Natural killer cell (primary cell): ENCODE measurements at regions not wholly inside any gene's neighbourhood (a gene's known extent, or its start where the extent isn't known, plus 50 kb on each side); places are given as distances from the start of the nearest gene placed in this dataset.

ENCODE experiments used
- ATAC-seq, 3 donors: fragments of 150-1000 bp in 2 of 3; fragments of 200-7000 bp in 1 of 3; cut with Tn5 transposase; 1 replicate in 1 of 3; 2 replicates in 2 of 3; pipeline ENCODE4 v1.10.0; 2021; ENCODE audit warnings: mild to moderate bottlenecking in 2 of 3, moderate library complexity in 2 of 3
- DNase-seq, 2 donors: peaks; one replicate each; pipeline versions ENCODE4 v3.0.0 to v3.0.0-alpha.2; 2013 to 2021; ENCODE audit warnings: mixed read lengths in 1 of 2
- H3K27ac ChIP-seq: one replicate; pipeline ENCODE4 v1.5.1; 2013; ENCODE audit warnings: mild to moderate bottlenecking, low read length
- H3K27me3 ChIP-seq: one replicate; pipeline ENCODE4 v1.6.1; 2013; ENCODE audit warnings: low read length; ENCODE audit not compliant: control insufficient read depth, insufficient read depth
- H3K36me3 ChIP-seq: one replicate; pipeline ENCODE4 v1.6.1; 2013; ENCODE audit warnings: low read length; ENCODE audit not compliant: control insufficient read depth, insufficient read depth
- H3K4me1 ChIP-seq: one replicate; pipeline ENCODE4 v1.6.1; 2013; ENCODE audit warnings: low read length; ENCODE audit not compliant: control insufficient read depth, insufficient read depth
- H3K4me3 ChIP-seq: one replicate; pipeline ENCODE4 v1.5.1; 2013; ENCODE audit warnings: low read length
- H3K9me3 ChIP-seq: one replicate; pipeline ENCODE4 v1.6.1; 2013; ENCODE audit warnings: low read length; ENCODE audit not compliant: control insufficient read depth, insufficient read depth
- H3K27ac Mint-ChIP-seq, 2 donors: one replicate each; pipeline ENCODE4 v1.8.0; 2022; ENCODE audit warnings: mild to moderate bottlenecking in 2 of 2, mixed read lengths in 2 of 2, moderate library complexity in 1 of 2
- H3K27me3 Mint-ChIP-seq, 2 donors: one replicate each; pipeline ENCODE4 v1.8.0; 2022; ENCODE audit warnings: low read depth in 2 of 2, mixed read lengths in 2 of 2
- H3K36me3 Mint-ChIP-seq: one replicate; pipeline ENCODE4 v1.8.0; 2022; ENCODE audit warnings: mixed read lengths
- H3K4me1 Mint-ChIP-seq, 2 donors: one replicate each; pipeline ENCODE4 v1.8.0; 2022; ENCODE audit warnings: mixed read lengths in 2 of 2
- H3K4me3 Mint-ChIP-seq: one replicate; pipeline ENCODE4 v1.8.0; 2022; ENCODE audit warnings: mild to moderate bottlenecking, moderate library complexity, mixed read lengths
- H3K9me3 Mint-ChIP-seq, 2 donors: one replicate each; pipeline ENCODE4 v1.8.0; 2022; ENCODE audit warnings: mixed read lengths in 2 of 2
- WGBS: methylation state at CpG from one replicate; pipeline ENCODE4 v1.1.7; 2013; ENCODE audit warnings: missing lambda C conversion rate; ENCODE audit not compliant: insufficient coverage; 5-methylcytosine and 5-hydroxymethylcytosine counted together
- intact Hi-C: fragments of 100-400 bp; cut with micrococcal nuclease; formaldehyde crosslinking; loops from one replicate; pipeline ENCODE4 v1.14.2; 2022
- TF ChIP-seq, protein P1 (sequence below): fragments of 200-600 bp; IDR thresholded peaks from one replicate; pipeline ENCODE4 v1.8.0; 2022; ENCODE audit warnings: antibody characterized with exemption

DNA sequence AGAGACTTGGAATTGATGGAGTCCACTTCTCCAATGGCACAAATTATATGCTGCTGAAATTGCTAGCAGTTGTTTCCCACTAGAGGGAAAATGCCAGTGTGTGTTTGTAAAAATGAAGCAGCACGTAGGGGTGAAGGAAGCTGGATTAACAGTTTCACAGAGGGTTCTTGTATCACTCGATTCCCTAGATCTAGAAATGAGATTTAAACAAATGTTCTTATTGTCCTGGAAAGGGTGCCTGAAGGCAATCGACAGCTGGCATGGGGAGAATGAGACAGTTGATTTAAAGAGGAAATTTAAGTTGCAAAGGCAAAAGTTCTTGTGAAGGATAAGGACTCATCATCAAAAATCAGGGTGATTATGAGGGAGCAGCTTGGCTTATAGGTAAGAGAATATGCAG, 234.8 kb upstream of the ARPP21 start:
- Histone ChIP-seq H3K9me3 (no peaks in the 10 kb centered on the region), H3K27ac (no peak overlapping the region), H3K27me3 (no peaks in the 10 kb centered on the region), H3K4me3 (no peak overlapping the region), H3K36me3 (no peaks in the 10 kb centered on the region), H3K4me1 (no peaks in the 10 kb centered on the region)
- H3K4me1 Mint-ChIP-seq, result no peaks in the 10 kb centered on the region
- H3K4me3 Mint-ChIP-seq, result no peak overlapping the region
- H3K36me3 Mint-ChIP-seq, result no peaks in the 10 kb centered on the region
- intact Hi-C loops, result no loop called here
- no peak for ATAC-seq
- peaks cover 20 to 22% of the 10 kb centered on the region in 2 donors for H3K9me3 Mint-ChIP-seq
- TF ChIP-seq, protein P1, sequence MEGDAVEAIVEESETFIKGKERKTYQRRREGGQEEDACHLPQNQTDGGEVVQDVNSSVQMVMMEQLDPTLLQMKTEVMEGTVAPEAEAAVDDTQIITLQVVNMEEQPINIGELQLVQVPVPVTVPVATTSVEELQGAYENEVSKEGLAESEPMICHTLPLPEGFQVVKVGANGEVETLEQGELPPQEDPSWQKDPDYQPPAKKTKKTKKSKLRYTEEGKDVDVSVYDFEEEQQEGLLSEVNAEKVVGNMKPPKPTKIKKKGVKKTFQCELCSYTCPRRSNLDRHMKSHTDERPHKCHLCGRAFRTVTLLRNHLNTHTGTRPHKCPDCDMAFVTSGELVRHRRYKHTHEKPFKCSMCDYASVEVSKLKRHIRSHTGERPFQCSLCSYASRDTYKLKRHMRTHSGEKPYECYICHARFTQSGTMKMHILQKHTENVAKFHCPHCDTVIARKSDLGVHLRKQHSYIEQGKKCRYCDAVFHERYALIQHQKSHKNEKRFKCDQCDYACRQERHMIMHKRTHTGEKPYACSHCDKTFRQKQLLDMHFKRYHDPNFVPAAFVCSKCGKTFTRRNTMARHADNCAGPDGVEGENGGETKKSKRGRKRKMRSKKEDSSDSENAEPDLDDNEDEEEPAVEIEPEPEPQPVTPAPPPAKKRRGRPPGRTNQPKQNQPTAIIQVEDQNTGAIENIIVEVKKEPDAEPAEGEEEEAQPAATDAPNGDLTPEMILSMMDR, result no peak
- no peak overlapping the region for H3K27ac Mint-ChIP-seq
- H3K27me3 Mint-ChIP-seq, result no peaks in the 10 kb centered on the region
- no peak for DNase-seq
- WGBS, result 78% methylated on average over 3 of the region's 3 CpGs

DNA sequence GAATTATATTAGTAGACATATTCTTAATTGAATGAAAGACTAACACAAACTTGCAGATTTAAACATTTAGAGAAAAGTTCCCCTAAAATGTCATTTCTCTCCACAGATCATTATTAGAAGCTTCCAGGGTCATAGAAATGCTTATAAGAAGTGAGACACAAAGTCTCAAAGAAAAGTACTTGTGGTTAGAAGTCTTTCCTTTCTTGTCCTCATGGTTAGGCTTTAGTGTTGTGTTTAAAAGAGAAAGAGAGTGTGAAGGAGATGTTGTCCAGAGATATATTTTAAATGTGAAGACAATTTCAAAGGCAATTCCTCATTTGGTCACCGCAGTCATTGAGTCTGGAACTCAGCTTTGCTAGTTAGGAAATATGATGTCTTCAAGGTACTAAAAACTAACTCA, 230.4 kb upstream of the ARPP21 start:
- H3K4me1 Mint-ChIP-seq, result no peaks in the 10 kb centered on the region
- H3K9me3 ChIP-seq, result no peaks in the 10 kb centered on the region
- H3K27ac Mint-ChIP-seq, result no peak overlapping the region
- ATAC-seq (no peak), DNase-seq (no peak)
- no peak overlapping the region for H3K27ac ChIP-seq
- H3K4me3 ChIP-seq, result no peak overlapping the region
- no peaks in the 10 kb centered on the region for H3K27me3 ChIP-seq
- peaks cover 20 to 22% of the 10 kb centered on the region in 2 donors for H3K9me3 Mint-ChIP-seq
- WGBS, result 92% methylated on average over 1 of the region's 1 CpG
- H3K4me1 ChIP-seq, result no peaks in the 10 kb centered on the region
- no peaks in the 10 kb centered on the region for H3K36me3 ChIP-seq
- intact Hi-C loops, result no loop called here
- H3K36me3 Mint-ChIP-seq, result no peaks in the 10 kb centered on the region
- H3K4me3 Mint-ChIP-seq, result no peak overlapping the region
- H3K27me3 Mint-ChIP-seq, result no peaks in the 10 kb centered on the region
- TF ChIP-seq, protein P1, result no peak

DNA sequence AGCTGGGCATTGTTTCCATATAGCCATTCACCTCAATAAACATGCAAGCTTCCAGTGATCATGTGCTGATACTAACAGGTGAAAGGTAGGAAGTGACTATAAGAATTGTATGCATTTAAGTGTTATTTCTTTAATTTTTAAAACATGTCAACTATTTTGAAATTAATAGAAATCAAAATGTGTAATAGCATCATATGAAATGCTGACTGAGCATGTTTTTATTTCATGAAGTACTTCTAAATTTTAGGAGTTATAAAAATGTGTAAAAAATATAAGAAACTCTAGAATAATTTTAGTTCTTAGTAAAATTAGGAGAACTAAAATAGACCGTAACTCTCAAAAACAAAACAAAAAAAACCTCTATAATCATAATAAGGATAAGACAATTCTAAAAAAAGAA, 229.3 kb upstream of the ARPP21 start:
- no peaks in the 10 kb centered on the region for H3K36me3 ChIP-seq
- no peaks in the 10 kb centered on the region for H3K4me1 Mint-ChIP-seq
- DNase-seq (no peak), ATAC-seq (no peak)
- H3K4me1 ChIP-seq, result no peaks in the 10 kb centered on the region
- H3K9me3 Mint-ChIP-seq, result peaks cover 17 to 22% of the 10 kb centered on the region in 2 donors
- no peaks in the 10 kb centered on the region for H3K36me3 Mint-ChIP-seq
- H3K4me3 ChIP-seq, result no peak overlapping the region
- no peak overlapping the region for H3K27ac ChIP-seq
- no peaks in the 10 kb centered on the region for H3K27me3 ChIP-seq
- intact Hi-C loops, result no loop called here
- no peak overlapping the region for H3K4me3 Mint-ChIP-seq
- H3K9me3 ChIP-seq, result no peaks in the 10 kb centered on the region
- no peaks in the 10 kb centered on the region for H3K27me3 Mint-ChIP-seq
- no CpG with 5 or more reads among the region's 1 CpG for WGBS
- TF ChIP-seq, protein P1, result no peak
- H3K27ac Mint-ChIP-seq, result no peak overlapping the region

DNA sequence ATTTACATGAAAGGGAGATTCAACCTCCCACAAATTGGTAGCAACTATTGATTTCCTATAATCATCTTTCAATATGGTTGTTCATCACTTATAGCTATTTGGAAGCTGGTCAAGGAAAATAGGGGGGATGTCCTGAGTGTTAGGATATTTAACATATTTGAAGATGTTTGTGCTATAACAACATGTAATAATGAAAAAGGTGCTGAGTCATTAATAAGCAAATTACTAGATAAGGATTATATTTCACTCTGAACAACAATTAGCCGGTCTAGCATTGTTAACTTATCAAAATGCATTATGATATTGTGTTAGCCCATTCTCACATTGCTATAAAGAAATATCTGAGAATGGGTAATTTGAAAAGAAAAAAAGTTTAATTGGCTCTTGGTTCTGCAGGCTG, 225.8 kb upstream of the ARPP21 start:
- no peak for ATAC-seq
- Histone ChIP-seq H3K4me3 (no peak overlapping the region), H3K27me3 (no peaks in the 10 kb centered on the region), H3K36me3 (no peaks in the 10 kb centered on the region), H3K4me1 (no peaks in the 10 kb centered on the region), H3K27ac (no peak overlapping the region), H3K9me3 (no peaks in the 10 kb centered on the region)
- DNase-seq, result no peak
- Mint-ChIP-seq H3K4me3 (no peak overlapping the region), H3K4me1 (no peaks in the 10 kb centered on the region), H3K27ac (no peak overlapping the region), H3K27me3 (no peaks in the 10 kb centered on the region), H3K36me3 (no peaks in the 10 kb centered on the region), H3K9me3 (peaks cover 5 to 8% of the 10 kb centered on the region in 2 donors)
- no CpG with 5 or more reads among the region's 1 CpG for WGBS
- intact Hi-C loops, result no loop called here
- TF ChIP-seq, protein P1, result no peak
